Transverse colon (tissue), 4 donors: ENCODE measurements at regions not wholly inside any gene's neighbourhood (a gene's known extent, or its start where the extent isn't known, plus 50 kb on each side); places are given as distances from the start of the nearest gene placed in this dataset.

Experiments
- DNase-seq: peaks from one replicate; pipeline ENCODE4 v3.0.0-alpha.2; 2019
- H3K27ac ChIP-seq, 4 donors: fragments of 200-600 bp; sonication (generic); 2 replicates each; pipeline ENCODE4 v1.5.1; 2016 to 2018; ENCODE audit warnings: inconsistent platforms in 4 of 4
- H3K27me3 ChIP-seq: fragments of 200-600 bp; sonication (generic); 2 replicates; pipeline ENCODE4 v1.5.1; 2017; ENCODE audit warnings: inconsistent platforms
- H3K36me3 ChIP-seq, 4 donors: fragments of 200-600 bp; sonication (generic); 2 replicates each; pipeline ENCODE4 v1.5.1; 2017 to 2019; ENCODE audit warnings: inconsistent platforms in 4 of 4
- H3K4me1 ChIP-seq, 4 donors: fragments of 200-600 bp; sonication (generic); 2 replicates each; pipeline ENCODE4 v1.5.1; 2017 to 2020; ENCODE audit warnings: inconsistent platforms in 4 of 4
- H3K4me3 ChIP-seq, 4 donors: fragments of 200-600 bp; sonication (generic); 1 replicate in 1 of 4; 2 replicates in 3 of 4; pipeline versions ENCODE4 v1.5.1 to v1.6.1; 2017 to 2019; ENCODE audit warnings: inconsistent platforms in 4 of 4
- H3K9me3 ChIP-seq, 2 donors: fragments of 200-600 bp; sonication (generic); 2 replicates each; pipeline ENCODE4 v1.5.1; 2017 to 2019; ENCODE audit warnings: inconsistent platforms in 2 of 2
- EP300 ChIP-seq: sonication (generic); formaldehyde crosslinking; IDR thresholded peaks from one replicate; pipeline ENCODE4 v1.6.1; 2017; ENCODE audit warnings: antibody characterized with exemption, low read depth
- POLR2A ChIP-seq: fragments of 450-650 bp; IDR thresholded peaks from one replicate; pipeline ENCODE4 v1.6.1; 2016; ENCODE audit warnings: antibody characterized with exemption, mild to moderate bottlenecking, moderate library complexity
- POLR2AphosphoS5 ChIP-seq, 3 donors: sonication (generic); formaldehyde crosslinking; IDR thresholded peaks; one replicate each; pipeline ENCODE4 v1.6.1; 2016; ENCODE audit warnings: antibody characterized with exemption in 3 of 3
- WGBS, 2 donors: methylation state at CpG; one replicate each; pipeline ENCODE4 v1.1.5; 2018; ENCODE audit warnings: low coverage in 1 of 2; 5-methylcytosine and 5-hydroxymethylcytosine counted together
- in situ Hi-C, 4 donors: fragments of 200-750 bp; cut with MboI; loops; one replicate each; pipeline versions ENCODE4 v1.15.0 to v1.15.1; 2017; ENCODE audit warnings: low sequenced_read_pairs in 3 of 4, low pct_ligation_motif_present in 1 of 4, low pct_unique_long_range_greater_than_20kb in 1 of 4
- intact Hi-C: fragments of 100-400 bp; cut with DNase I; formaldehyde crosslinking; loops from one replicate; pipeline ENCODE4 v1.15.1; 2023; ENCODE audit warnings: low total_unique reads
- TF ChIP-seq, protein P1 (sequence below), 5 experiments: fragments of 200-600 bp in 3 of 5; fragments of 450-650 bp in 2 of 5; sonication (generic) in 3 of 5; IDR thresholded peaks; 1 replicate in 2 of 5; 2 replicates in 3 of 5; pipeline ENCODE4 v1.5.1; 2016 to 2017; ENCODE audit warnings: antibody characterized with exemption in 5 of 5, inconsistent platforms in 3 of 5, mild to moderate bottlenecking in 2 of 5, moderate library complexity in 1 of 5

DNA sequence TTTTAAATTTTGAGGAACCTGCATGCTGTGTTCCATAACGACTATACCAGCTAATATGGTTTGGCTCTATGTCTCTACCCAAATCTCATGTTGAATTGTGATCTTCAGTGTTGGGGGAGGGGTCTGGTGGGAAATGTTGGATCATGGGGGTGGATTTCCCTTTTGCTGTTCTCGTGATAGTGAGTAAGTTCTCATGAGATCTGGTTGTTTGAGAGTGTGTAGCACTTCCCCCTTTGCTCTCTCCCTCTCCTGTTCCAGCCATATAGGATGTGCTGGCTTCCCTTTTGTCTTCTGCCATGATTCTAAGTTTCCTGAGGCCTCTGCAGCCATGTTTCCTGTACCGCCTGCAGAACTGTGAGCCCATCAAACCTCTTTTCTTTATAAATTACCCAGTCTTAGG lies 61.8 kb upstream of the NEDD9 start:
- no peaks in the 10 kb centered on the region for H3K27me3 ChIP-seq
- intact Hi-C loops, result no loop called here
- in situ Hi-C loops, result no loop called here
- no peaks in the 10 kb centered on the region for H3K9me3 ChIP-seq
- 82 to 95% methylated on average over 2 to 3 of the region's 3 CpGs for WGBS, 2 donors
- DNase-seq, result no peak
- no peak overlapping the region for H3K4me3 ChIP-seq
- H3K4me1 ChIP-seq, result peaks cover 0 to 31% (median 9%) of the 10 kb centered on the region in 4 donors
- TF ChIP-seq, protein P1, sequence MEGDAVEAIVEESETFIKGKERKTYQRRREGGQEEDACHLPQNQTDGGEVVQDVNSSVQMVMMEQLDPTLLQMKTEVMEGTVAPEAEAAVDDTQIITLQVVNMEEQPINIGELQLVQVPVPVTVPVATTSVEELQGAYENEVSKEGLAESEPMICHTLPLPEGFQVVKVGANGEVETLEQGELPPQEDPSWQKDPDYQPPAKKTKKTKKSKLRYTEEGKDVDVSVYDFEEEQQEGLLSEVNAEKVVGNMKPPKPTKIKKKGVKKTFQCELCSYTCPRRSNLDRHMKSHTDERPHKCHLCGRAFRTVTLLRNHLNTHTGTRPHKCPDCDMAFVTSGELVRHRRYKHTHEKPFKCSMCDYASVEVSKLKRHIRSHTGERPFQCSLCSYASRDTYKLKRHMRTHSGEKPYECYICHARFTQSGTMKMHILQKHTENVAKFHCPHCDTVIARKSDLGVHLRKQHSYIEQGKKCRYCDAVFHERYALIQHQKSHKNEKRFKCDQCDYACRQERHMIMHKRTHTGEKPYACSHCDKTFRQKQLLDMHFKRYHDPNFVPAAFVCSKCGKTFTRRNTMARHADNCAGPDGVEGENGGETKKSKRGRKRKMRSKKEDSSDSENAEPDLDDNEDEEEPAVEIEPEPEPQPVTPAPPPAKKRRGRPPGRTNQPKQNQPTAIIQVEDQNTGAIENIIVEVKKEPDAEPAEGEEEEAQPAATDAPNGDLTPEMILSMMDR (IDR thresholded peaks at IDR 0.05), result no peak
- no peak for TF ChIP-seq EP300
- H3K36me3 ChIP-seq, result no peaks in the 10 kb centered on the region
- H3K27ac ChIP-seq, result no peak overlapping the region

GRCh38 chr6:11292594-11293236 lies 60.2 kb upstream of the NEDD9 start:
- in situ Hi-C loops, result no loop called here

GRCh38 chr6:11292091-11292490 lies 59.6 kb upstream of the NEDD9 start:
- Histone ChIP-seq H3K9me3 (no peaks in the 10 kb centered on the region), H3K4me3 (no peak overlapping the region), H3K27me3 (no peaks in the 10 kb centered on the region), H3K36me3 (no peaks in the 10 kb centered on the region), H3K27ac (peak overlapping the region in 1 of 4 donors; percentile 2), H3K4me1 (peaks cover 4 to 41% (median 18%) of the 10 kb centered on the region in 4 donors)
- TF ChIP-seq, protein P1 (IDR thresholded peaks at IDR 0.05), result no peak
- 48 to 57% methylated on average over 3 to 4 of the region's 4 CpGs for WGBS, 2 donors
- intact Hi-C loops (no loop called here), in situ Hi-C loops (no loop called here)
- DNase-seq, result no peak

More at GRCh38 chr6:11292594-11293236, 60.2 kb upstream of the NEDD9 start:
- no peak for DNase-seq
- Histone ChIP-seq H3K36me3 (no peaks in the 10 kb centered on the region), H3K4me1 (peaks cover under 1 to 41% (median 20%) of the 10 kb centered on the region in 4 donors), H3K4me3 (no peak overlapping the region), H3K9me3 (no peaks in the 10 kb centered on the region), H3K27ac (peak overlapping the region in 1 of 4 donors; percentile 2), H3K27me3 (no peaks in the 10 kb centered on the region)
- TF ChIP-seq POLR2AphosphoS5 (IDR thresholded peaks at IDR 0.05) (no peak), EP300 (no peak), POLR2A (no peak)
- TF ChIP-seq, protein P1 (IDR thresholded peaks at IDR 0.05), result no peak
- intact Hi-C loops, result no loop called here

DNA sequence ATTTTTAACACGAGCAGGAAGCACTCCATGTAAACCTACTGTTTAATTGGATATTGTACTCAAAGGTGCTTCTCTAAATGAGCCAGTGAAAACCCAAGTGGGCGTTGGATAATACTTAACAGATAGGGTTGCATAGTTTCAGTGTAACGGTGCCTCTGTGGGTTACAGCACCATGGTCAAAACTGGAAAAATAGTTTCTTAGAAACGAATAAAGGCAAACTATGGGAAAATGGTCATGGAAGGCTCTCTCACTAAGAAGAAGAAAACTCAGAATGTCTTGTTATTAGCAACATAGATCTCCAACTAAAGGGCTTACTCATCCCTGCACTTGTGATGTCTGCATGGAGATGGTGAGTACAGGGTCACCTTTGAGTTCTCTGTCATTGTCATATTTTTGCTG lies 59.1 kb upstream of the NEDD9 start:
- in situ Hi-C loops (no loop called here), intact Hi-C loops (no loop called here)
- Histone ChIP-seq H3K4me1 (peaks cover 4 to 39% (median 20%) of the 10 kb centered on the region in 4 donors), H3K4me3 (no peak overlapping the region), H3K27ac (peak overlapping the region in 1 of 4 donors; percentile 2), H3K36me3 (no peaks in the 10 kb centered on the region), H3K27me3 (no peaks in the 10 kb centered on the region), H3K9me3 (no peaks in the 10 kb centered on the region)
- DNase-seq, result no peak
- 85 to 86% methylated on average over 4 of the region's 4 CpGs for WGBS, 2 donors
- TF ChIP-seq EP300, result no peak
- TF ChIP-seq, protein P1 (IDR thresholded peaks at IDR 0.05), result no peak
- no peak for TF ChIP-seq POLR2AphosphoS5 (IDR thresholded peaks at IDR 0.05)
- TF ChIP-seq POLR2A, result no peak
